ENCODE measurements at regions not wholly inside any gene's neighbourhood (a gene's known extent, or its start where the extent isn't known, plus 50 kb on each side); places are given as distances from the start of the nearest gene placed in this dataset.
A peak's percentile ranks its signal among the peaks of the same experiment; 100 is the strongest.

DNA sequence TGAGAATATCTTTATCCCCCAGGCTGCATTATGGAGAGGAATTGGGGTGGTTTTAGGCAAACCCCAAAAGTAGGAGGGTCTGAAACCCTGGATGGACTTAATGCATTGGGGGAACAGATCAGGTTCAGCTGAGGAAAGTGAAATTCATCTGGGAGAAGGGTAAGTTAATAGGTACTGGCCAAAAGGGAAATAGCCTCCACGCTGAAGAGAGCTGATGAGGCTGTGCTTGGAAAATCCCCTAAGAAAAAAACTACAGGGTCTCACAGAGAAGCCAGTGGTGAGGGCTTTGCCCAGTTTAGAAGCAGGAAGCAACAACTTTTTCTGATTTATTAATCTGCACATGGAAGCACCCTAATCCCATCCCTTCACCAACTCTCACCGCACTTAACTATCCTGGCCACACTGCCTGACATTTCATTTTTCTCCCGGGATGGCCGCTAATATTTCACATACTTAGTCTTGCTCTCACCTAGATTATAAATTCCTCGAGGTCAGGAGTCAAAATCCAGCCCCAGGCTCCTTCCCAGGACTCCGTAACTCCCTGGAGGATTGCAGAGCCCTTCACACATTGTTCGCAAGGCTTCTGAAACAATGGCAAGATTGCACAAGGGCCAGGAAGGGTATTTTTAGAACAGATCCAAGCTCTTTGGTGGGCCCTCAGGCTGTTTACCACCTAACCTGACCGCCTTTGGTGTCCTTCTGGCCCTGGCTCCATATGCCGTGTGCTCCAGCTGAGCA, 60.9 kb upstream of the TARBP1 start:
- DNase-seq (ENCODE audit: low spot score): no peak
- TF ChIP-seq, protein P1, sequence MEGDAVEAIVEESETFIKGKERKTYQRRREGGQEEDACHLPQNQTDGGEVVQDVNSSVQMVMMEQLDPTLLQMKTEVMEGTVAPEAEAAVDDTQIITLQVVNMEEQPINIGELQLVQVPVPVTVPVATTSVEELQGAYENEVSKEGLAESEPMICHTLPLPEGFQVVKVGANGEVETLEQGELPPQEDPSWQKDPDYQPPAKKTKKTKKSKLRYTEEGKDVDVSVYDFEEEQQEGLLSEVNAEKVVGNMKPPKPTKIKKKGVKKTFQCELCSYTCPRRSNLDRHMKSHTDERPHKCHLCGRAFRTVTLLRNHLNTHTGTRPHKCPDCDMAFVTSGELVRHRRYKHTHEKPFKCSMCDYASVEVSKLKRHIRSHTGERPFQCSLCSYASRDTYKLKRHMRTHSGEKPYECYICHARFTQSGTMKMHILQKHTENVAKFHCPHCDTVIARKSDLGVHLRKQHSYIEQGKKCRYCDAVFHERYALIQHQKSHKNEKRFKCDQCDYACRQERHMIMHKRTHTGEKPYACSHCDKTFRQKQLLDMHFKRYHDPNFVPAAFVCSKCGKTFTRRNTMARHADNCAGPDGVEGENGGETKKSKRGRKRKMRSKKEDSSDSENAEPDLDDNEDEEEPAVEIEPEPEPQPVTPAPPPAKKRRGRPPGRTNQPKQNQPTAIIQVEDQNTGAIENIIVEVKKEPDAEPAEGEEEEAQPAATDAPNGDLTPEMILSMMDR (IDR thresholded peaks at IDR 0.05): no peak
- H3K36me3 ChIP-seq: no peaks in the 10 kb centered on the region
- 69% methylated on average over 9 of the region's 9 CpGs for WGBS
- intact Hi-C loops (cut with DNase I): loop anchor here (5.0 to 10.0 kb wide), 2 partner anchors 42 to 445 kb away; no protein-coding TSS in a partner anchor
- H3K27ac ChIP-seq: peak overlapping the region; percentile 99 to 100
- no peaks in the 10 kb centered on the region for H3K9me3 ChIP-seq
- H3K27me3 ChIP-seq (replicated peaks; ENCODE audit: insufficient read depth): no peaks in the 10 kb centered on the region
- H3K4me3 ChIP-seq: no peak overlapping the region
- H3K4me1 ChIP-seq (replicated peaks): peaks cover 31% of the 10 kb centered on the region

DNA sequence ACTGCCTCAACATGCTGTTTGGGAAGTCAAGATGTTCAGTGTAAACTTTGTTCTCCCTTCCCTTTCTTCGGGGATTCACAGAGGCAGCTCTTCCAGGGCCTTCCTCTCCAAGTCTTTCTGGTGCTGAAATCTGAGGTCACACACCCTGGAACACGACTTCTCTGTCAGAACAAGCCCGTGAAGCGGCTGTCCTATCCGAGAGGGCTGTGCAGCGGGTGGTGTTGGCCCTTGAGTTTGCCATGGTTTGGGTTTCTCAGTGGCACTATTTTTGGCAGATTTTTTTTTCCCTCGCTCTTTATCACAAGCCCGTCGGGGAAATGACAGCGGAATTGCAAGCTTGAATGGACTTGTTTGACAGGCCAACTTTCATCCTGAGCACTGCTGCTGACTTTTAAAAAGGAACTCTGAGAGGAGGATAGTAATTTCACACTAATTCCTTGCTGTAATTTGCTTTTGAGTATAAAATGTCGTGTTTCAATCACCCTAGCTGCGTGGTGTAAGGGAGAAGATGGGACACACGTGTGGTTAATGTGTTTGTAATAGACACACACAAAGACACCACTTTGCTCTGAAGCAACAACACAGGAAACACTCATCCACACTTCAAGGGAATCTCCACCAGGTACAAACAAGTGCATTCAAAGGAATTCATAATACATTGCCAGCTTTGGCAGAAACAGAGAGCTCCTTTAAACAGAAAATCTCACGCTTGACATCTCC, 60.1 kb upstream of the TARBP1 start:
- 36% methylated on average over 14 of the region's 14 CpGs for WGBS
- intact Hi-C loops (cut with DNase I): loop anchor here (5.0 to 10.0 kb wide), 2 partner anchors 43 to 446 kb away; no protein-coding TSS in a partner anchor
- Histone ChIP-seq H3K27ac (peak overlapping the region; percentile 99 to 100), H3K36me3 (no peaks in the 10 kb centered on the region), H3K9me3 (no peaks in the 10 kb centered on the region), H3K4me1 (replicated peaks) (peaks cover 31% of the 10 kb centered on the region), H3K4me3 (no peak overlapping the region), H3K27me3 (replicated peaks; ENCODE audit: insufficient read depth) (no peaks in the 10 kb centered on the region)
- DNase-seq (ENCODE audit: low spot score): peak; percentile 76
- TF ChIP-seq POLR2AphosphoS5 (IDR thresholded peaks at IDR 0.05) (peak; percentile 72), POLR2A (IDR thresholded peaks at IDR 0.05) (no peak)
- TF ChIP-seq, protein P1 (IDR thresholded peaks at IDR 0.05): no peak

DNA sequence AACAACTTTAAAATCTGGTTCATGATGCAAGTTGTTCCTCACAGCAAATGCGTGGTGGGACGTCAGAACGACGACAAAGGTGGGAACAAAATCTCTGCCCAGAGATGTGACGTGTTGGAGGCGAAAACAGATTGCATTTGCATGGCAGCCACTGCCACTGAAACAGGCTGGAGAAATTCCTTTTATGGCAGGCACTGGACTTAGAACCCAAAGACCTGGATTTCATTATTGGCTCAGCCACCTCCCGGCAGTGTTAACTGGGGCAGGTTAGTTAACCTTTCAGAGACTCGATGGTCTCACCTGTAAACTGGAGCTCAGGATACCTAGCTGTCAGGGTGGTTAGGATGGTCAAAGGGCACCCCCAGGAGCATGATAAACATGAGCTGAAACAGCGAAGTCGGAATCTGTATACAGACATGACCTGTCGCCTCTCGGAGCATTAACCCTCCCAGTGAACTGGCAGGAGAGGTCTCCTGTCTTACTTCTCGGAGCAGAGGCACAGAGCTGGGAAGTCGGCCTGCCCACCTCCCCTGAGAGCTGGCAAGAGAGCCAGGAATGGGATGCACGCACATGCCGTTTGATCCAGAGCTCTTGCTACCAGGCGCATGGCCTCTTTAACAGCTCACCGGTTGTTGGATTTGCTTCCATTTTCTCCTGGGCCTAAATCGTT, 59.2 kb upstream of the TARBP1 start:
- intact Hi-C loops (cut with DNase I): loop anchor here (5.0 to 10.0 kb wide), 2 partner anchors 44 to 447 kb away; no protein-coding TSS in a partner anchor
- Histone ChIP-seq H3K36me3 (no peaks in the 10 kb centered on the region), H3K4me3 (no peak overlapping the region), H3K27me3 (replicated peaks; ENCODE audit: insufficient read depth) (no peaks in the 10 kb centered on the region), H3K27ac (peak overlapping the region; percentile 99 to 100), H3K9me3 (no peaks in the 10 kb centered on the region), H3K4me1 (replicated peaks) (peaks cover 38% of the 10 kb centered on the region)
- DNase-seq (ENCODE audit: low spot score): no peak
- WGBS: 43% methylated on average over 19 of the region's 19 CpGs
- TF ChIP-seq, protein P1 (IDR thresholded peaks at IDR 0.05): no peak
- TF ChIP-seq POLR2AphosphoS5 (IDR thresholded peaks at IDR 0.05) (peak; percentile 18), POLR2A (IDR thresholded peaks at IDR 0.05) (no peak)

DNA sequence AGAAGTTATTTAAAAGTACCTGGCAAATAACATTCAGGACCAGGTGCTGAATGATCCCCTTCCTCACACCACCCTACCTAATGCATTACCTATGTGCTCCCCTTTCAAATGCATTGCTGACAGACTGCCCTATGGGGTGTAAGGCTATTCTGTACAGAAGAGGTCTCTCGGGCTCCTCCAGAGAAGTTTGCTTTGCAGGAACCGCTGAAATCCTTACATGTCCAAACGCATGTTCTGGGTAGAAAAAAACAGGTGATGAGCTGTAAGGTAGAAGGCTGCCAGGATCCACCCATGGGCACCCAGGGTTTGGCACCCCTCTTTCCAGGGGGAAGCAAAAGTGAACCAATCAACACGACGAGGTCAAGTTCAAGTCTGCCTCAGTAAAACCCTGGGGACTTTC, 58.3 kb upstream of the TARBP1 start:
- H3K36me3 ChIP-seq: no peaks in the 10 kb centered on the region
- no peaks in the 10 kb centered on the region for H3K27me3 ChIP-seq (replicated peaks; ENCODE audit: insufficient read depth)
- intact Hi-C loops (cut with DNase I): loop anchor here (5.0 to 10.0 kb wide), 2 partner anchors 45 to 448 kb away; no protein-coding TSS in a partner anchor
- H3K4me3 ChIP-seq: no peak overlapping the region
- H3K4me1 ChIP-seq (replicated peaks): peaks cover 48% of the 10 kb centered on the region
- WGBS: 38% methylated on average over 5 of the region's 5 CpGs
- TF ChIP-seq POLR2AphosphoS5 (IDR thresholded peaks at IDR 0.05) (no peak), POLR2A (IDR thresholded peaks at IDR 0.05) (no peak)
- TF ChIP-seq, protein P1 (IDR thresholded peaks at IDR 0.05): no peak
- no peak for DNase-seq (ENCODE audit: low spot score)
- H3K9me3 ChIP-seq: no peaks in the 10 kb centered on the region
- H3K27ac ChIP-seq: peak overlapping the region; percentile 99 to 100

Data from prostate gland (tissue), 2 donors.